GM12892 (cell line): ENCODE measurements at regions not wholly inside any gene's neighbourhood (a gene's known extent, or its start where the extent isn't known, plus 50 kb on each side); places are given as distances from the start of the nearest gene placed in this dataset.

Experiments used
- POLR2A ChIP-seq: IDR thresholded peaks from 2 replicates; pipeline ENCODE4 v1.6.1; 2011; ENCODE audit warnings: low read depth, low read length, control low read depth
- POLR2AphosphoS5 ChIP-seq: IDR thresholded peaks from 2 replicates; pipeline ENCODE4 v1.6.1; 2011; ENCODE audit warnings: low read depth, low read length, control low read depth

- TF ChIP-seq POLR2AphosphoS5 (no peak), POLR2A (no peak)
These were observed 572.5 kb downstream of the PKHD1 start for GRCh38 chr6:51514748-51515402.
